GM12878 (cell line): ENCODE measurements at regions not wholly inside any gene's neighbourhood (a gene's known extent, or its start where the extent isn't known, plus 50 kb on each side); places are given as distances from the start of the nearest gene placed in this dataset.

Source experiments
- ATAC-seq: fragments of 200-7000 bp; cut with Tn5 transposase; 3 replicates; pipeline ENCODE4 v1.9.1; 2020; ENCODE audit warnings: mild to moderate bottlenecking, moderate library complexity
- BruUV-seq: library from RNA; stranded (reverse); fragments of 400-500 nt; replicated peaks from 2 replicates; lab custom pipeline; 2021; lab: Mats Ljungman, UMichigan
- CTCF ChIA-PET: fragments of 300-600 bp; sonication (Branson Sonifier 250); formaldehyde crosslinking; extraction: SDS; loops from one replicate; lab custom pipeline; 2021; ENCODE audit warnings: inconsistent platforms; lab: Yijun Ruan, JAX
- POLR2A ChIA-PET: fragments of 350-600 bp; formaldehyde crosslinking; extraction: SDS; loops from one replicate; lab custom pipeline; 2021; ENCODE audit warnings: inconsistent platforms; lab: Charles Lee
- RAD21 ChIA-PET: fragments of 300-600 bp; sonication (Branson Sonifier 250); formaldehyde crosslinking; loops from one replicate; lab custom pipeline; 2023; ENCODE audit warnings: antibody characterized with exemption; ENCODE audit not compliant: unreplicated experiment; lab: Charles Lee
- SMC1A ChIA-PET: fragments of 300-600 bp; sonication (Branson Sonifier 250); formaldehyde crosslinking; loops from one replicate; lab custom pipeline; 2023; ENCODE audit not compliant: unreplicated experiment, uncharacterized antibody; lab: Charles Lee
- DNase-seq: peaks from one replicate; pipeline ENCODE4 v3.0.0-alpha.2; 2011; ENCODE audit warnings: low read depth, low spot score
- FAIRE-seq: peaks from 3 replicates; lab custom pipeline; 2011; peaks lifted over from hg19 to GRCh38; lab: Jason Lieb, UNC
- H2AFZ ChIP-seq: 2 replicates; pipeline ENCODE4 v1.6.0; 2011; ENCODE audit warnings: low read depth, low read length, control low read depth; ENCODE audit not compliant: control insufficient read depth
- H3K27ac ChIP-seq: 2 replicates; pipeline ENCODE4 v1.5.1; 2011; ENCODE audit warnings: control low read depth; ENCODE audit not compliant: control insufficient read depth, insufficient read depth
- H3K27me3 ChIP-seq, 2 experiments: replicated peaks in 1 of 2; 2 replicates each; pipeline versions ENCODE4 v1.6.0 to v1.6.1; 2011; ENCODE audit warnings: low read length in 1 of 2; ENCODE audit not compliant: control insufficient read depth in 2 of 2, insufficient read depth in 2 of 2
- H3K36me3 ChIP-seq, 2 experiments: 2 replicates each; pipeline ENCODE4 v1.5.1; 2011; ENCODE audit warnings: low read length in 1 of 2; ENCODE audit not compliant: control insufficient read depth in 2 of 2, insufficient read depth in 2 of 2
- H3K4me1 ChIP-seq: 2 replicates; pipeline ENCODE4 v1.6.1; 2011; ENCODE audit warnings: mild to moderate bottlenecking, low read length, moderate library complexity, mixed read lengths; ENCODE audit not compliant: control insufficient read depth, insufficient read depth
- H3K4me2 ChIP-seq: 2 replicates; pipeline ENCODE4 v1.6.0; 2011; ENCODE audit warnings: control low read depth; ENCODE audit not compliant: control insufficient read depth, insufficient read depth
- H3K4me3 ChIP-seq: fragments of 200-600 bp; sonication (generic); 2 replicates; pipeline ENCODE4 v1.5.1; 2016
- H3K79me2 ChIP-seq: 2 replicates; pipeline ENCODE4 v1.6.0; 2011; ENCODE audit warnings: low read length; ENCODE audit not compliant: control insufficient read depth, insufficient read depth
- H3K9ac ChIP-seq: 2 replicates; pipeline ENCODE4 v1.8.0; 2011; ENCODE audit warnings: low read length, control low read depth, mixed read lengths; ENCODE audit not compliant: control insufficient read depth, insufficient read depth
- H3K9me3 ChIP-seq: replicated peaks from 3 replicates; pipeline ENCODE4 v1.5.1; 2011; ENCODE audit warnings: mild to moderate bottlenecking, low read length; ENCODE audit not compliant: control insufficient read depth, insufficient read depth
- H4K20me1 ChIP-seq: 2 replicates; pipeline ENCODE4 v1.6.0; 2011; ENCODE audit not compliant: control insufficient read depth, insufficient read depth
- CBX3 ChIP-seq: fragments of 200-600 bp; sonication (generic); IDR thresholded peaks from 2 replicates; pipeline ENCODE4 v1.6.1; 2016; ENCODE audit warnings: low read depth, borderline replicate concordance
- CREM ChIP-seq: IDR thresholded peaks from 2 replicates; pipeline ENCODE4 v1.6.1; 2014; ENCODE audit warnings: antibody characterized with exemption, low read depth
- ESRRA ChIP-seq: IDR thresholded peaks from 2 replicates; pipeline ENCODE4 v1.6.1; 2012; ENCODE audit warnings: mild to moderate bottlenecking, low read length, improper control_type of control experiment
- EZH2 ChIP-seq: IDR thresholded peaks from 2 replicates; pipeline ENCODE4 v1.6.1; 2012; ENCODE audit warnings: low read depth, mild to moderate bottlenecking, control low read depth, inconsistent platforms, low read length, borderline replicate concordance; ENCODE audit not compliant: control insufficient read depth
- GATAD2B ChIP-seq: fragments of 450-650 bp; conservative IDR thresholded peaks from 2 replicates; pipeline ENCODE4 v1.6.1; 2017; ENCODE audit warnings: low read depth, mild to moderate bottlenecking, moderate library complexity
- IRF3 ChIP-seq: fragments of 450-650 bp; IDR thresholded peaks from 2 replicates; pipeline ENCODE4 v1.6.1; 2014; ENCODE audit warnings: mild to moderate bottlenecking
- IRF5 ChIP-seq: fragments of 450-650 bp; IDR thresholded peaks from 2 replicates; pipeline ENCODE4 v1.6.1; 2017; ENCODE audit warnings: borderline replicate concordance
- KAT2A ChIP-seq: conservative IDR thresholded peaks from 2 replicates; pipeline ENCODE4 v1.6.1; 2011; ENCODE audit warnings: low read depth, low read length; ENCODE audit not compliant: control insufficient read depth
- MEF2B ChIP-seq: fragments of 450-650 bp; IDR thresholded peaks from 2 replicates; pipeline ENCODE4 v1.6.1; 2018; ENCODE audit warnings: mild to moderate bottlenecking, moderate library complexity; ENCODE audit not compliant: partially characterized antibody, poor library complexity, severe bottlenecking
- MTA3 ChIP-seq: IDR thresholded peaks from 2 replicates; pipeline ENCODE4 v1.6.1; 2012; ENCODE audit warnings: low read length, inconsistent platforms, borderline replicate concordance
- NFXL1 ChIP-seq: fragments of 450-650 bp; IDR thresholded peaks from 2 replicates; pipeline ENCODE4 v1.6.1; 2017; ENCODE audit warnings: antibody characterized with exemption, mild to moderate bottlenecking, borderline replicate concordance
- NKRF ChIP-seq: fragments of 450-650 bp; conservative IDR thresholded peaks from 2 replicates; pipeline ENCODE4 v1.6.1; 2017; ENCODE audit warnings: mild to moderate bottlenecking, moderate library complexity
- PML ChIP-seq: IDR thresholded peaks from 2 replicates; pipeline ENCODE4 v1.6.1; 2012; ENCODE audit warnings: low read length, inconsistent platforms
- RAD21 ChIP-seq: IDR thresholded peaks from 2 replicates; pipeline ENCODE4 v1.6.1; 2011; ENCODE audit warnings: mild to moderate bottlenecking, low read depth, low read length, moderate library complexity; ENCODE audit not compliant: insufficient read depth
- TARDBP ChIP-seq: IDR thresholded peaks from 2 replicates; pipeline ENCODE4 v1.6.1; 2016; ENCODE audit warnings: borderline replicate concordance
- TCF3 ChIP-seq: IDR thresholded peaks from 2 replicates; pipeline ENCODE4 v1.6.1; 2012; ENCODE audit warnings: low read depth, mild to moderate bottlenecking, low read length, borderline replicate concordance; ENCODE audit not compliant: insufficient read depth
- ZNF384 ChIP-seq: IDR thresholded peaks from 2 replicates; pipeline ENCODE4 v1.6.1; 2012; ENCODE audit warnings: low read depth, mild to moderate bottlenecking, low read length, improper control_type of control experiment, borderline replicate concordance
- WGBS: methylation state at CpG from one replicate; pipeline ENCODE4 v1.1.6; 2016; ENCODE audit warnings: low lambda C conversion rate; ENCODE audit not compliant: insufficient replicate concordance, insufficient coverage; ENCODE audit errors: missing lambda C conversion rate; 5-methylcytosine and 5-hydroxymethylcytosine counted together
- in situ Hi-C: fragments of 300-500 bp; cut with MboI; formaldehyde crosslinking; loops from 9 replicates; pipeline ENCODE4 v1.14.3; 2018; ENCODE audit warnings: mixed read lengths
- intact Hi-C: fragments of 100-400 bp; cut with micrococcal nuclease; formaldehyde crosslinking; loops from one replicate; pipeline ENCODE4 v1.14.2; 2022; ENCODE audit not compliant: unreplicated experiment

GRCh38 chr22:47568700-47569099 is 806.2 kb downstream of the TBC1D22A start (continued):
- TF ChIP-seq GATAD2B (no peak), RAD21 (no peak), NFXL1 (no peak), CREM (no peak), MEF2B (no peak), CBX3 (no peak)

- no peak overlapping the region for H3K9ac ChIP-seq
- ATAC-seq = no peak
- BruUV-seq = no TSS peak
- no peaks in the 10 kb centered on the region for H3K27me3 ChIP-seq
- WGBS = 45% methylated on average over 25 of the region's 25 CpGs
- H3K4me3 ChIP-seq = no peak overlapping the region
- POLR2A ChIA-PET = no interaction called here
- DNase-seq = no peak
- SMC1A ChIA-PET = no interaction called here
- H3K36me3 ChIP-seq = no peaks in the 10 kb centered on the region
- no peak for FAIRE-seq
- TF ChIP-seq EZH2 (no peak), MTA3 (no peak), IRF3 (no peak), ESRRA (no peak), PML (no peak), IRF5 (no peak), TARDBP (no peak), TCF3 (no peak), NKRF (no peak), KAT2A (no peak), ZNF384 (no peak)
- no peaks in the 10 kb centered on the region for H4K20me1 ChIP-seq
- CTCF ChIA-PET = interaction anchor here (0.5 kb wide), 1 partner anchor 984 kb away, joined by 3 read pairs; no protein-coding TSS in a partner anchor
- in situ Hi-C loops (no loop called here), intact Hi-C loops (no loop called here)
- H2AFZ ChIP-seq = no peak overlapping the region
- H3K27ac ChIP-seq = no peak overlapping the region
- no peak overlapping the region for H3K4me2 ChIP-seq
- H3K79me2 ChIP-seq = no peaks in the 10 kb centered on the region
- no peaks in the 10 kb centered on the region for H3K4me1 ChIP-seq
- RAD21 ChIA-PET = no interaction called here
- H3K9me3 ChIP-seq = no peaks in the 10 kb centered on the region; the same call in 2 of the 3 replicates
These were observed 805.0 kb downstream of the TBC1D22A start for GRCh38 chr22:47567126-47568090.
